ENCODE measurements at regions not wholly inside any gene's neighbourhood (a gene's known extent, or its start where the extent isn't known, plus 50 kb on each side); places are given as distances from the start of the nearest gene placed in this dataset.

DNA sequence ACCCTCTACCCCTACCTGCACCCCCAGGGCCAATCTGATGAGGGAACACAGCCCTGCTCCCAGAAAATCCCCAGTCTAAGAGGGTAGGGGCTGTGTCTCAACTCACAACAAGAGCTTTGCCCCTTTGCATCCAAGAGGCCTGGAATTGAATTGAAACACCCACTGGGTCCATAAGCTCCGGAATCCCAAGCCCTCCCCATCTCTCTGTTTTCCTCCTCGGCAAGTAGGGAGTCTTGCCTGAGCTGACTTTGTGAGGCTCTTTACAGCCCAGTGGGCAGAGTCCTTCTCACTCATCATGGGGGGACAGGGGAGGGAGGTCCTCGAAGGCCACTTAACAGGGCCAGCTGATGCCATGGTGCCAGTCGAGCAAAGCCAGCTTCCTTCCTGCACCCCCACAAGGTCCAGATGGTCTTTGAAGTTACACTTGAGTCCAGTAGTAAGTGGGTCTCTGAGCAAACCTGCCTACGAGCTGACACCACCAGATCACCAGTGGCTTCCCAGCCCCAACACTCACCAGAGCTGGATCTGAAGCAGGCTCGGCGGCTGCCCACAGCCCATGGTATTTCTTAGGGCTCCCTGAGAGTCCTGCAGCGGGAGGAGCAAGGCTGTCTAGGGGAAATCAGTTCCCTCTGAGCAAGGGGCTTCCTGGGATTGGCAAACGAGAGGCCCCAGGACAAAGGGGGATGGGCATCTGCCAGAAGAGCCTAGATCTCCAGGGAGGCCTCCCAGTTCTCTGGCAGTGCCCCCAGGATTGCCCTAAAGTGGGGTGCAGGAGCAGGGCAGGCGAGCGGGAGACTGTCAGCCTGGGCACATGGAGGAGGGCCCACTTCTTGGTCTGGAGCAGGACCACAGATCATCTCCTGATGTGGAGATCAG lies 144.5 kb downstream of the VEGFA start:
- DNase-seq, result no peak

DNA sequence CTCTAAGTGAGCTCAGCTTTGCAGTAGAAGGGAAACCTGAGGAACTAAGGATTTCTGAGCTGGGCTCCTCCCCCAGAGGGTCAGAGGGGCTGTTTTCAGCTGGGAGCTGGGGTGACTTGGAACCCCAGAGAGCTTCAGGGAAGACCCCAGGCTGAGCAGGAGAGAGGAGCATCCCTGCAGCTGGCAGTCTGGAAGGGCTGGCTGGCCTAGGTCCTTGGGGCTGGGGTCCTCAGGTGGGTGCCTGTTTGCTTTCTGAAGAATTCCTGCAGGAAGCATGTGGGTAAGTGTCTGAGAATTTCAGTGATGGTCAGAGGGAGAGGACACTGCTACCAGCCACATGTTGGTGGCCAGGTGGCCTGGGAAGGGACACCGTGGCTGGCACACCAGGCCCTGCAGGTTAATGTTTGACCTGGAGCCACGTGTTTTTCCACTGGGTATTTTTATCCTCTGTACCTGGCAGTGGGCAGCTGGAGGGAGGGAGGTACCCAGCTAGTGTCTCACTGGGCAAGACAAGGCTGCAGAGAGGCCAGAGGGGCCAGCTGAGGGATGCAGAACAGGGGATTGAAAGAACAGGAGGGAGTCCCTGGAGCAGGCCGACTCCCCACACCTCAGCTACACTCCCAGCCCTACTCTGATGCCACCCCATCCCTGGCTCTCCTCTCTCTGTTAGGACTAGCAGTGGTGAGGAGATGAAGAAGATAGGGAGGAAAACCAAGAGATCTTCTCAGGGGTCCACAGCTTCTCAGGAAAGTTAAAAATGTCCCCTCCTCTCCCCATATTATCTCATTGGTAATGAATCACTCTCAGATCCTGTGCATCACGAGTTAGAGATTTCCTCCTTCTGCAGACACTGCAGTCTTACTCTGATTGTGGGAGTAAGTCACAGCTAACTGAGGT lies 143.6 kb downstream of the VEGFA start:
- DNase-seq, result no peak

DNA sequence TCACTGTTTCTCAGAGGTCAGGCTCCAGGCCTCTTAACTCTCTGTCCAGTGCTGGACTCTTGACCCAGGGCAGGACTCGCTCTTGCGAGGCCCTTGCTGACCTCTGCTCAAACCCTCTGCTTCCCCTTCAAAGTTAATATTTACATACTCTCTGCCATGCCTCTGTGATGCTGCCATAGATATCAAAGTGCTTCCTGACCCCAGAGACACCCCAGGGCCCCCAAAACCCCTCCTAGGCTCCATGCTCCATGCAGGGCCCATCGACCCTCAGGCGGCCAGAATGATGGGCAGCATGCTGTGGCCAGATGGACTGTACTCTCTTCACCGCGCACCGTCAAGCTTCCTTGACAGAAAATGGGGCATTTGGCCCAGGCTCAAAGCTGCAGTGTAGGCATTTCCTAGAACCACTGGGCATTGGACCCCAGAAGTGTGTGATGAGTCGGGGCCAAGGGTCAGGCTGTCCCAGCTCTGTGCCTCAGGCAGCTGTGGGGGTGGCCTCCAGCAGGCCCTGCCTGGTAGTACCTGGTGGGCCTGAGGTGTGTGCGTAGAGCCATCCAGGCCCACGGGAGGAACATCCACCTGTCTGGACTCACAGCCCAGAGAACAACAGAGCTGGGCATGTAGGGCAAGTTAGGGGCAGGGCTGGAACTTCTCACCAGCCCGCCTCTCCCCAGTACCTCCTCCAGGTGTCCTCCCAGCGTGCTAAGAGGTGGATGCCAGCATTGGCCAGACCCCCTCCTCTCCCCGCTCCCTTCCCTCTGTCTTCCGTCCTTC lies 142.8 kb downstream of the VEGFA start:
- no peak for DNase-seq

DNA sequence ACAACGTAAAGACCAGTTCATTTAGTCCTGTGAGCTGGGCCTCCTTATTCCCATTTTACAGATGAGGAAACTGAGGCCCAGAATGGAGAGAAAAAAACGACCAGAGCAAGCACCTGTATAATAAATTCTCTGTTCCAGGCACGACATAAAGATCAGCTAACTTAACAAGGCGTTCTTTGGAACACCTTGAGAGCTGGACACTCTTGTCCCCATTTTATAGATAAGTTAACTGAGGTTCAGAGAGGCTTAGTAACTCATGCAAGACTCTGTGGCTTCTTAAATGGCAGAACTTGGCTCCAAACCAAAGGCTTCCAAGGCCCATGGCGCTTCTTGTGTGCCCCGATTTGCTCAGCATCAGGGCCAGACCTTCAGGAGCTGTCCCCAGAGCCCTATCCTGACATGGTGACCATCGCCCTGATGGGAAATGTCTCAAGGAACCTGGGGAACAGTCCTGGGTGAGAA lies 142.1 kb downstream of the VEGFA start:
- no peak for DNase-seq

DNA sequence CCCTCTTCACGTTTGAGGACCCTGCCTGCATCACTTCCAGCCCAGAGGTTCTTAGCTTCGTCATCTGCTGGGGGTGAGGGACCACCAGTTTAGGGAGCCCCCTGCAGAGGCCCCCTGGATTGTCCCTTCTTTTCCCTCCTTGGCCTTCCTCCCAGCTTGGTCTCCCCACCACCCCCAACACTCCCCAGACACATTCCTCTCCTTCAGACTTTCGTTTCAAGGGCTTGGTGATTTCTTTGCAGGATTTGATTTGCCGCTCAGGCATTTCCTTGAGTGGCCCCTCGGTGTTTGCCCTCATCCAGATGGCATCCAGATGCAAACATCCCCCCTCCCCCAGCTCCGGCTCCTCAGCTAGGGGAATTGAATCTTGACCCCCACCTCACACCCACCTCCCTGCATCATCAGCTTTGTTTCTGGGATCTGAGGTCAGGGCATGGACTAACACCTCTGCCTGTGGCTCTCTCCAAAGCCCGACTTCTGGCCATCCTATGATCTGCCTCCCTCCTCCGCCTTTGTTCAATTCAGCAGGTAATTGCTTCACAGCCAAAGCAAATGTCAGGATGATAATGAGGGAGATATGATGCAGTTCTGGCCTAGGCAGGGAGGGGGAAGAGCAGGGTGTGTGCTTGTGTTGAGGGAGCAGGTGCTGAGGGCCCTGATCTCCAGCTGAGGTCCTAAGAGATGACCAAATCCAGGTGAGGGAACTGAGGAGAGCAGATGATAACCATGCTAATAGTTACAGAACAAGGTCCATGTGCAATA lies 141.5 kb downstream of the VEGFA start:
- no peak for DNase-seq

DNA sequence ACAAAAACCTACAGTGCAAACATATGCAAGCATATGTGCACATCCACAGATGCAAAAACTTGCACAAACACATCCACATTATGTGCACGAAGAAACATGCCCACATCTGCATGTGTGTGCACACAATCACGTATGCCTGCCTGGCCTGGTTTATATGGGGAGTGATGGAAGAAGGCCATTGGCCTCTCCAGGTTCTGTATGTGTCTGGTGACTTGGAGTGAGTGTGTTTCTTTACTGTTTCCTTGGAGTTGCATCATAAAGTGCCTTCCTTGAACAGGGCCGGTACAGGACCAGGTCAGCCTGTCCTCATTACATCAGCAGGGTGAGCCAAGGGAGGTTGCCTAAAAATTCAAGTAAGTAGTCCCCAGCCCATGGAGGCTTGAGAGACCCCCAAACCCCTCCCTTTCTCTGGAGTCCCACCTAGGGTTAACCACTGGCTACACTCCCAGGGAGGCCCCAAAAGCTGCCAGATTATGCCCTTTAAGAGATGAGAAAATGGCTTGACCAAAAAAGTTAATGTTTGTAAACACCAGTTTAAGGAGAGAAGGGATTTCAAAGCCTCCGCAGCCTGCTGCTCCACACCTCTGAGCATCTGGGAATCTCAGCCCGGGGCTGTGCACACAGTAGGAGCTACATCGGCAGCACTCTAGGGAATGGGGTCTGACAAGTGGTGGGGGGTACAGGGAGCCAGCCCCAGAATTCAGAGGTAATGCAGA lies 140.8 kb downstream of the VEGFA start:
- no peak for DNase-seq

DNA sequence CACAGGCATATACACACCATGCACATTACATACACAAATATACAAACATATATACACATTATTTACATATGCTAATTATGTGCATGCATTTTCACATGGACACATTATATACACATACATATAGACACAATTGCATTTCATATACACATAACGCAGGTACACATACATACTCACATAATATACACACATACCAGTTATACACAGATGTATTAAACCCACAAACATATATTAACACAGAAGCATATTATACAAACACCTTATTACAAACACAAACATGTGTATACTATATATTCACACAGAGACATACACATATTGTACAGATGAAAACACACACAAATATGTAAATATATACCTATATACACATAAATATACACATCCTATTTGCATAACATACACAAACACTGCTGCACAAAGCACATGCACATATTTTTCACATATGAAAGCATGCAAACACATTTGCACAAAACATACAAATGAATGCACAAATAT lies 140.2 kb downstream of the VEGFA start:
- DNase-seq, result no peak

DNA sequence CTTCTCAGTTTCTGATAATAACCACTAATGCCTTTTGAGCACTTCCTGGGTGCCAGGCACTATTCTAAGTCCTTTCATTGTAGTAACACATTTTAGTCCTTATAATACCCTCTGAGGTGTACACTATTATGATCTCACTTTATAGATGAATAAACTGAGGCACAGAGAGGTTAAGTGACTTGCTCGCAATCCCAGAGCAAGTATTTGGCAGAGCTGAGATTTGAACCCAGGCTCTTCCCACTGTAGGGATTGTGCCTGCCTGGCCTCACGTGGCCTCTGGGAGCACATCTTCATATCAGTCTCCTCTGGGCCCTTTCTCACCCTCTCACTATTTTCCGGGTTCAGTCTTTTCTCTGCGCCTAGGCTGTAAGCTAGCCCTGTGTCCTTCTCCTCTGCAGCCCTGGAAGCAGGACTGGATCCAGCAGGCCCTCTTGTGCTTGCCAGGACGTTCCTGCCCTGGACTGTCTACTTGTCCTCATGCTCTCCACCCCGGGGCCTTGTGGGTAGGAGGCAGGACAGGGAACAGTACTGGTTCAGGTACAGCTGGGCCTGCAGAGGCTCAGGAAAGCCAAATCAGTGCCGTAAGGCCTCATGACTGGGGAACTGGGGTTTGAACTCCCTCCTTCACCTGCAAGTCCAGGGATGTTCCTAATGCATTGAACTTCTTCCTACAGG lies 139.6 kb downstream of the VEGFA start:
- DNase-seq, result no peak

DNA sequence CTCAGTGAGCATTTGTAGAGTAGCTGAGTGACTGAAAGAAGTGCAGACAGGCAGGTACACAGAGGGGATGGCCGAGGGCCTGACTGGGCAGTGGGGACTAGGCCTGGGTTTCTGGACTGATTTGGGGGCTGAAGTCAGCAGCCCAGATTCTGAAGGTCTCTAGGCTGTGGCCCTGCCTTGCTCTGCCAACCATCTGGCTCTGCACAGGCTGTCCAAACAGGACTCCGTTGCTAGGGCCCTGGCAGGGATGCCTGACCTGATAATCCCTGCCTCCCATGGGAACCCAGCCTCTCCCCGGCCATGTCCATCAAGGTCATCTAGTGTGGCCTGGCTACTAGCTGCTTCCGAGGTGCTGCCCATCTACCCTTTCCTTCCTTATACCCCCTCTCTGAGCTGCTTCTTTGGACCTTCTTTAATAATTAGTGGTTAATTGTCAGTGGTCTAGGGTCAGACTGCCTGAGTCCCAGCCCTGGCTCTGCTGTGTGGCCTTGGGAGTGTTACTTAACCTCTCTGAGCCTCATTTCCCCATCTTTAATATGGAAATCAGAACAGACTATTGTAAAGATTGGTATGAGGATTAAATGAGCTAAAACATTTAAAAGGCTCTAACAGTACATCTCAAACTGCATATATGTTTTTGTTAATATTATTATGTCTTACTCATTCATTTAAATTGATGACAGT lies 137.9 kb downstream of the VEGFA start:
- no peak for DNase-seq

DNA sequence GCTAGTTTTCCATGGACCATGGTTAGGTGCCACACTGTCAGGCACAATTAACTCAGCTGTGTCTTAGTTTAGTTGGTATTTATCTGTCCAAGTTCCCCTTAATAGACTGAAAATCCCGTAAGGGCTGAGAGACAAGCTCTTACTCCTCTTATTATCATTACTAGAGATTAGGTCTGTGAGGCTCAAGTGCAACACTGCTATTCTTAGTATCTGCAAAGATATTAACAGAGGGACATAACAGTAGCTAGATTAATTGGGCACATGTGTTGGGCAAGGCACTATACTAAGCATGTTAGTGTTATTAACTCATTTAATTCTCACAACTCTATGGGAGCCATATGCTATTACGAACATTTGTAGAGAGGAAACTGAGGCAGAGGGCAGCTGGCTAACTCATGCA lies 137.3 kb downstream of the VEGFA start:
- no peak for DNase-seq

DNA sequence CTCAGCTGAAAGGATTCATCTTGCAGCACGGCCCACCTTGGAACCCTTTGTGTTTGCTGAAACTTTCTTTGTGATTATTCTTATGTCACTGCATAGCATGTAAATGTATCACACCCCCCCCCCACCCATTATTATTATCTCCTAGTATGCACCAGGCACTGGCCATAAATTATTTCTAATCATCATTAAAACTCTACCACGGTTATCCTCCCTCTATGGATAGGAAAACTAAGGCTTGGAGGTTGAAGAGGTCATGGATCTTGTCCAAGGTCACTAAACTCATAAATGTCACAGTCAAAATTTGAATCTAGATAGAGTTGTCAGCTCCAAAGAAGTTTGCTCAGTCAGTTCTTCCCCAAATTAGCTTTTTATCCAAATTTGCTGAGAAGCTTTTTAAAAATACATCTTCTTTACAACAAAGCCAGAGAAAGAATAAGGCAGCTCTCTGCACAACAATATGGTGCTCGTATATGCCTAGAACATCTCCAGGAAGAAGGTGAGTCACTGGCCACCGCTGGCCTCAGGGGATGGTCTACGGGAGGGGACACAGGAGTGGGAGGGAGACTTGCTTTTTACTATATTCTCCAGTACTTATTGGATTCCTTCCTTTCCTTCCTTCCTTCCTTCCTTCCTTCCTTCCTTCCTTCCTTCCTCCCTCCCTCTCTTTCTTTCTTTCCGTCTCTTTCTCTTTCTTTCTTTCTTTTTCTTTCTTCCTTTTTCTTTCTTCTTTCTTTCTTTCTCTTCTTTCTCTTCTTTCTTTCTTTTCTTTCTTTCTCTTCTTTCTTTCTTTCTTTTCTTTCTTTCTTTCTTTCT lies 134.5 kb downstream of the VEGFA start:
- DNase-seq, result no peak

DNA sequence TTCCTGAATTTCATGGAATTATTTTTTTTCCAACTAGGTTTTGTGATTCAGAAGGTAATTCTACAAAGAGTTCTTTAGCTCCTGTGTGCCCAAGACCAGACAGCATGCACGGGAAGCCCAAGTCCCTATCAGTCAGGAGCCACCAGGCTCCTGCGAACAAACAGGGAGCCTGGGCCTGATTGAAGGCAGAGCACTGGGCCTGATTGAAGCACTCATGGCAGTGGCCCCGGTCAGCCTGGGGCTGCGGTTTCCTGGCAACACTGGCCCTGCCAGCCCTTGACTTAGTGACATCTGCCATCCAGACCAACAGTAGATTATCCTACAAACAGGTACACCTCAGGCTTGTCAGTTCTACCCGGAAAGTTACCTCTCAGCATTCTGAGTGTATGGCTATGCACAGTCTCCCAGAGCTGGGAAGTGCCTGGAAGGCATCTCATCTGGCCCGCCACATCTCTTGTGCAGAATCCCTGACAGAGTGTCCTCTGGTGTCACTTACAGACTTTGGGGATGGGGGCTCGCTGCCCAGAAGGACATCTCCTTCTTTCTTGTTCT lies 133.8 kb downstream of the VEGFA start:
- DNase-seq, result no peak

DNA sequence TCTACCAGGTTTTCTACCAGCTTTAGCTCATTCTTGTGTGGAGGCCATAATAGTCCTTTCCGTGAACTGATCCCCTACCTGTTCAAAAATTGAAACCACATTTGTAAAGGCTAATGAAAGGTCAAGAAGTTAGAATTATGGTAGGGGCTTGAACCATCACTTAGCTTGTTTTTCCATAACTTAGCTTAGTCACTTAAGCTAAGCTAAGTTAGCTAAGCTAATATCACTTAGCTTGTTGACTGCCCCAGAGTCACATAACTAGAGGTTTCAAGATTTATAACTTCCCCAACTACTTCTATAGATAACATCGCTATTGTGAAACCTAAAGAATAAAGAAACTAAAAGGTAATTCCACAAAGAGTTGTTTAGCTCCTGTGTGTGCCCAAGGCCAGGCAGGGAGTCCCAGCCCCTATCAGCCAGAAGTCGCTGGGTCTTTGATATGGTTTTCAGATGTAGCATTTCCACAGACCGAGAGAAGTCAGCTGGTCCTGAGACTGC lies 131.8 kb downstream of the VEGFA start:
- DNase-seq, result no peak

DNA sequence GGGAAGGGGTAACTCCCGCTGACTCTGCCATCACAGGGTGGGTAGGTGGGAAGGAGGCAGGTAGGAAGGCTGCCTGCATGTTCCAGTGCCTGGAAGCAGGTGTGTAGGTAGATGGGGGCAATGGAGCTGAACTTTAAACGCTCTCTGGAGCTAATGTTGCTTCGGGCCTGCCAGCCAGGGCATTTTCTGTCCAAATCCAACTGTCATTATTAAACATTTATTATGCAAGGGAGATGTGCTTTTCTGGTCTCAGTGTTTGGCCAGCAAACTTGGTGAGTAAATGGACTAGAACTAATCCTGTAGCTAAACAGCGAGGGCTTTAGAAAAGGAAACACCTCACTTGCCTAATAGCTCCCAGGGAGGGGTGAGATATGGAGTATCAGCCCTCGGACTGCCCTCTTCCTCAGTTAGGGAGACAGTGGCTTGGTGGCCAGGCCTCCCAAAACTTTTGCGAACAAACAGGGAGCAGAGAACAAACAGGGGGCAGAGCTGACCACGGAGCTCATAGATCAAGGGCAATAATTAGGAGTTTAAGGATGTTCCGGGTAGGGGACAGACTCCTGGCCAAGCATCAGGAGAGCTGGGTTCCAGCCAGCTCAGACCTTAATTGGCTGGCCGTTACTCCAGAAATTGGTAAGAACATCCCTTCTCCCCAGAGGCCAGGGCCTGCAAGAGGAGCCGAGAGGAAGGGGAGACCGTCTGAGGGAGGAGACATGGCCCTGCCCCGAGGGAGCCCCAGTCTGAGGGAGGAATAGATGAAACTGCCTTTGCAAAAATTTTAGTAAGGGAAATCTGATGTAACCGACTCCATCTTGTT lies 131.1 kb downstream of the VEGFA start:
- no peak for DNase-seq

DNA sequence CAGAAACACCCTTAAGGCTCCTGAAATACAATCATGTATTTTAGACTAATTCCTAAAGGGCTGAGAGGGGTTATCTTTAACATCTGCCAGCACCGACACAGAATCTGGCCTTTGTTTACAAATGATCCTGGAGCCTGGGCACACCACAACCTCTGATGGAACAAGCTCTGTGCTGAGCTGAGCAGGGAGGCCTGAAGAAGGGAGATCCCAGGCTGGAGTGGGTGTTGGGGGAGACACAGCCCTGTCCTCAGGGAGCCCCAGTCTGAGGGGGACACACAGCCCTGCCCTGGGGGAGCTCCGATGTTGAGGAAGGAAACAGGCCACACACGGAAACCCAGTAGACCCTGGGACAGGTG lies 130.5 kb downstream of the VEGFA start:
- DNase-seq, result no peak

DNA sequence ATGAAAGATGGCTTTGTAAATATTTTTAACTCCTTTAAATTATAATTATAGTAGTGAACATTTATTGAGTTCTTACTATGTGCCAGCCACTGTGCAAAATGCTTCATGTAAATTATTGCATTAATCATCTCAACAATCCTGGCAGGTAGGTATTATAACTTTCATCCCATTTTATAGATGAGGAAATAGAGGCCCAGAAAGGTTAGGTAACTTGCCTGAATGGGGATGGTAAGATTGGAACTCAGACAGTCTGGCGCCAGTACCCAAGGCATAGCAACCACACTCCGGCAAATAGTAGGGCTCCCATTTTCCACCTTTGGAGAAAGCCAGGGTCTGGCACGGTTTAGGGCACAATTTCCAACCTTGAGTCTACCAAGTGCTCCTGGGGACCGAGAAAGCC lies 129.8 kb downstream of the VEGFA start:
- DNase-seq, result no peak

DNA sequence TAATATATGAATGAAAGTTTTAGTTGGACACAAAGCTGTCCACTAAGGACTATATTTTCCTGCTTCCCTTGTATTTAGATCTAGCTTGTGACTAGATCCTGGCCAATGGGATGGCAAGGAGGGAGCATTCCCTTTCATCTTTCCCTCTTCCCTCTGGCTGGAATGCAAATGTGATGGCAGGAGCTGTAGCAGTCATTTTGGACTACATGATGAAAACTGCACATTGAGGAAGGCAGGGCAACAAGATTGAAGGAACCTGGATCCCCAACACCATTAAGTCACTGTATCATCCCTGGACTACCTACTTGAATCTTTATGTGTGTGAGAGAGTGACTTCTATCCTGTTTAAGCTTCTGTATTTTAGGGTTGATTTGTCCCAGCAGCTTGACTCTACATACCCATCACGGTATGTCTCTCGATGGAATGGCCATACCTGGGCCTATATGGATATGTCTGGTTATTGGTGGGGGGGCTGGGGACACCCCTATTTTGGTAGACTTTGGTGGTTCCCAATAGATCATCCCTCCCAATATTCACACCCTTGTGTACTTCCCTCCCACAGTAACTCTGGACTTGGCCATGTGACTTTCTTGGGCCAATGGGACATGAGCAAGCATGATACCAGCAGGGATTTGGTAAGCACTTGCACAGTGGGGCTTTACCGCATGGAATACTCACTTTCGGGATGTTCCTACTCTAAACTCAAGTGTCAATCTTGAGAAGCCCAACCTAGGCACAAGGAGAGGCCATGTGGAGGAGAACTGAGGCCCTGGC lies 128.5 kb downstream of the VEGFA start:
- no peak for DNase-seq

All from activated T-cell treated with anti-CD3 and anti-CD28 coated beads for 4 hours (primary cell).